ENCODE measurements at regions not wholly inside any gene's neighbourhood (a gene's known extent, or its start where the extent isn't known, plus 50 kb on each side); places are given as distances from the start of the nearest gene placed in this dataset.
"Not testable (repeated sequence)": the region's sequence is repeated elsewhere in the genome, so short reads cannot be mapped to it uniquely, and the experiment has no call there.

- DNase-seq, result no peak
Observed at GRCh38 chr11:45432910-45433309, 146.8 kb upstream of the SYT13 start.

- no peak for DNase-seq
Observed at GRCh38 chr11:45432100-45432499, 146.0 kb upstream of the SYT13 start.

GRCh38 chr11:45431046-45432018, 145.2 kb upstream of the SYT13 start:
- no peak for DNase-seq

- DNase-seq, result no peak
Observed at GRCh38 chr11:45430361-45430760, 144.2 kb upstream of the SYT13 start.

- no peak for DNase-seq
Observed at GRCh38 chr11:45429719-45430118, 143.6 kb upstream of the SYT13 start.

- no peak for DNase-seq
Observed at GRCh38 chr11:45428541-45429230, 142.5 kb upstream of the SYT13 start.

- DNase-seq, result no peak
Observed at GRCh38 chr11:45428116-45428515, 142.0 kb upstream of the SYT13 start.

- no peak for DNase-seq
Observed at GRCh38 chr11:45424411-45425180, 138.5 kb upstream of the SYT13 start.

- DNase-seq, result no peak
Observed at GRCh38 chr11:45423475-45424120, 137.5 kb upstream of the SYT13 start.

GRCh38 chr11:45423036-45423435, 136.9 kb upstream of the SYT13 start:
- no peak for DNase-seq

GRCh38 chr11:45414088-45414487, 127.9 kb upstream of the SYT13 start:
- no peak for DNase-seq

GRCh38 chr11:45413156-45413858, 127.2 kb upstream of the SYT13 start:
- no peak for DNase-seq

GRCh38 chr11:45412521-45412920, 126.4 kb upstream of the SYT13 start:
- no peak for DNase-seq

GRCh38 chr11:45412051-45412471, 125.9 kb upstream of the SYT13 start:
- no peak for DNase-seq

GRCh38 chr11:45411228-45411946, 125.2 kb upstream of the SYT13 start:
- no peak for DNase-seq

- DNase-seq, result no peak
Observed at GRCh38 chr11:45410391-45411227, 124.5 kb upstream of the SYT13 start.

GRCh38 chr11:45409587-45409986, 123.4 kb upstream of the SYT13 start:
- DNase-seq, result no peak

GRCh38 chr11:45407226-45407625, 121.1 kb upstream of the SYT13 start:
- no peak for DNase-seq

GRCh38 chr11:45405916-45406670, 120.0 kb upstream of the SYT13 start:
- no peak for DNase-seq

- not testable (repeated sequence) for DNase-seq
Observed at GRCh38 chr11:45403521-45403920, 117.4 kb upstream of the SYT13 start.
